ENCODE measurements at regions not wholly inside any gene's neighbourhood (a gene's known extent, or its start where the extent isn't known, plus 50 kb on each side); places are given as distances from the start of the nearest gene placed in this dataset.

GRCh38 chr5:72030237-72030636, 77.0 kb upstream of the MAP1B start:
- Mint-ChIP-seq H3K4me1 (ENCODE audit: low read depth, unreplicated experiment) (no peaks in the 10 kb centered on the region), H3K27ac (ENCODE audit: unreplicated experiment) (no peak overlapping the region), H3K4me3 (ENCODE audit: low read depth, unreplicated experiment) (no peak overlapping the region), H3K9me3 (ENCODE audit: low read depth, unreplicated experiment) (peaks cover 3% of the 10 kb centered on the region), H3K36me3 (ENCODE audit: insufficient read depth, unreplicated experiment) (no peaks in the 10 kb centered on the region), H3K27me3 (ENCODE audit: unreplicated experiment) (no peaks in the 10 kb centered on the region)
- CTCF ChIA-PET = interaction anchor here (0.8 kb wide), 1 partner anchor 1215 kb away, joined by 9 read pairs; no protein-coding TSS in a partner anchor
- intact Hi-C loops (cut with micrococcal nuclease; ENCODE audit: unreplicated experiment) = loop anchor here (10.0 kb wide), 1 partner anchor 75 kb away; the partner anchor contains the start of gene MAP1B
- BruUV-seq (replicated peaks) = no TSS peak
- DNase-seq = no peak
- TF ChIP-seq CTCF (IDR thresholded peaks at IDR 0.05; ENCODE audit: unreplicated experiment) = no peak

GRCh38 chr5:72032788-72033187, 74.5 kb upstream of the MAP1B start:
- CTCF ChIA-PET = interaction anchor here (0.9 kb wide), 1 partner anchor 23 kb away, joined by 3 read pairs; no protein-coding TSS in a partner anchor
- no TSS peak for BruUV-seq (replicated peaks)
- TF ChIP-seq CTCF (IDR thresholded peaks at IDR 0.05; ENCODE audit: unreplicated experiment) = no peak
- Mint-ChIP-seq H3K36me3 (ENCODE audit: insufficient read depth, unreplicated experiment) (no peaks in the 10 kb centered on the region), H3K4me3 (ENCODE audit: low read depth, unreplicated experiment) (no peak overlapping the region), H3K27me3 (ENCODE audit: unreplicated experiment) (no peaks in the 10 kb centered on the region), H3K4me1 (ENCODE audit: low read depth, unreplicated experiment) (peaks cover 12% of the 10 kb centered on the region), H3K9me3 (ENCODE audit: low read depth, unreplicated experiment) (no peaks in the 10 kb centered on the region), H3K27ac (ENCODE audit: unreplicated experiment) (no peak overlapping the region)
- intact Hi-C loops (cut with micrococcal nuclease; ENCODE audit: unreplicated experiment) = loop anchor here (10.0 kb wide), 1 partner anchor 72 kb away; the partner anchor contains the start of gene MAP1B
- no peak for DNase-seq

- Mint-ChIP-seq H3K36me3 (ENCODE audit: insufficient read depth, unreplicated experiment) (no peaks in the 10 kb centered on the region), H3K4me1 (ENCODE audit: low read depth, unreplicated experiment) (peaks cover 12% of the 10 kb centered on the region), H3K9me3 (ENCODE audit: low read depth, unreplicated experiment) (no peaks in the 10 kb centered on the region), H3K4me3 (ENCODE audit: low read depth, unreplicated experiment) (no peak overlapping the region), H3K27me3 (ENCODE audit: unreplicated experiment) (no peaks in the 10 kb centered on the region), H3K27ac (ENCODE audit: unreplicated experiment) (no peak overlapping the region)
- intact Hi-C loops (cut with micrococcal nuclease; ENCODE audit: unreplicated experiment) = loop anchor here (10.0 kb wide), 1 partner anchor 70 kb away; the partner anchor contains the start of gene MAP1B
- no TSS peak for BruUV-seq (replicated peaks)
- CTCF ChIA-PET = interaction anchor here (0.6 kb wide), 1 partner anchor 826 kb away, joined by 4 read pairs; no protein-coding TSS in a partner anchor
- DNase-seq = no peak
- TF ChIP-seq CTCF (IDR thresholded peaks at IDR 0.05; ENCODE audit: unreplicated experiment) = no peak
These were observed 72.5 kb upstream of the MAP1B start for GRCh38 chr5:72034770-72035169.

GRCh38 chr5:72035831-72036230, 71.4 kb upstream of the MAP1B start:
- intact Hi-C loops (cut with micrococcal nuclease; ENCODE audit: unreplicated experiment) = loop anchor here (10.0 kb wide), 1 partner anchor 69 kb away; the partner anchor contains the start of gene MAP1B
- BruUV-seq (replicated peaks) = no TSS peak
- Mint-ChIP-seq H3K4me1 (ENCODE audit: low read depth, unreplicated experiment) (peaks cover 12% of the 10 kb centered on the region), H3K9me3 (ENCODE audit: low read depth, unreplicated experiment) (no peaks in the 10 kb centered on the region), H3K27me3 (ENCODE audit: unreplicated experiment) (no peaks in the 10 kb centered on the region), H3K4me3 (ENCODE audit: low read depth, unreplicated experiment) (no peak overlapping the region), H3K36me3 (ENCODE audit: insufficient read depth, unreplicated experiment) (no peaks in the 10 kb centered on the region), H3K27ac (ENCODE audit: unreplicated experiment) (no peak overlapping the region)
- DNase-seq = no peak
- CTCF ChIA-PET = no interaction called here
- TF ChIP-seq CTCF (IDR thresholded peaks at IDR 0.05; ENCODE audit: unreplicated experiment) = no peak
